ENCODE measurements at regions not wholly inside any gene's neighbourhood (a gene's known extent, or its start where the extent isn't known, plus 50 kb on each side); places are given as distances from the start of the nearest gene placed in this dataset.

DNA sequence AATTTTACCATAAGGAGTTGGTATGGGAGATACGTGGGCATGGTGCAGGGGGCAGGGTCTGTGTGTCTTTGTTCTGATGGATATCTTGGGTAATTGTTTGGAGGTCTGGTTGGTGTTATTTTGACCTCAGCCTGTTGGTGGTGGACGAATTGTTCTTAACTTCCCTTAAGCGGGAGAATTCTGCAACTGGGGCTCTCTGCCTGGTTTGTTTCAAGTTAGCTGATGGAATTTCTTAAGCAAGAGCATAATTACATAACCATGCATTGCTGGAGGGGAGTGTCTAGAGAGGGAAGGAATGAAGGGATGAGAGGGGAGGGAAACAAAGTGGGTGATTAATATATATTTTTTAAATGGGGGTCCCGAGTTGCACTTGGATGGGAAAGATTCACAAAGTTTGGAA, 908.5 kb upstream of the RAG2 start:
- ATAC-seq, result no peak
- in situ Hi-C loops (cut with HindIII; ENCODE audit: low pct_unique_long_range_greater_than_20kb, low sequenced_read_pairs), result no loop called here
- intact Hi-C loops (cut with micrococcal nuclease; ENCODE audit: unreplicated experiment), result no loop called here
- DNase-seq (ENCODE audit: low read depth, low spot score), result no peak
- Histone ChIP-seq H3K27ac (ENCODE audit: low read length) (no peak overlapping the region), H3K9me3 (ENCODE audit: control insufficient read depth, insufficient read depth, low read depth, low read length) (no peaks in the 10 kb centered on the region), H3K27me3 (ENCODE audit: control insufficient read depth, insufficient read depth, low read length) (no peaks in the 10 kb centered on the region), H3K4me3 (ENCODE audit: low read depth in 2 of 2, low read length in 2 of 2) (no peak overlapping the region), H3K36me3 (ENCODE audit: control insufficient read depth, insufficient read depth, low read length) (no peaks in the 10 kb centered on the region), H3K4me1 (ENCODE audit: control insufficient read depth, insufficient read depth, low read length) (no peaks in the 10 kb centered on the region)
- TF ChIP-seq TCF7L2 (IDR thresholded peaks at IDR 0.05; ENCODE audit: low read depth, low read length) (no peak), POLR2AphosphoS5 (IDR thresholded peaks at IDR 0.05; ENCODE audit: low read depth, low read length) (no peak), SIN3A (IDR thresholded peaks at IDR 0.05; ENCODE audit: borderline replicate concordance, insufficient read depth, low read depth, low read length) (no peak)
- TF ChIP-seq, protein P1, sequence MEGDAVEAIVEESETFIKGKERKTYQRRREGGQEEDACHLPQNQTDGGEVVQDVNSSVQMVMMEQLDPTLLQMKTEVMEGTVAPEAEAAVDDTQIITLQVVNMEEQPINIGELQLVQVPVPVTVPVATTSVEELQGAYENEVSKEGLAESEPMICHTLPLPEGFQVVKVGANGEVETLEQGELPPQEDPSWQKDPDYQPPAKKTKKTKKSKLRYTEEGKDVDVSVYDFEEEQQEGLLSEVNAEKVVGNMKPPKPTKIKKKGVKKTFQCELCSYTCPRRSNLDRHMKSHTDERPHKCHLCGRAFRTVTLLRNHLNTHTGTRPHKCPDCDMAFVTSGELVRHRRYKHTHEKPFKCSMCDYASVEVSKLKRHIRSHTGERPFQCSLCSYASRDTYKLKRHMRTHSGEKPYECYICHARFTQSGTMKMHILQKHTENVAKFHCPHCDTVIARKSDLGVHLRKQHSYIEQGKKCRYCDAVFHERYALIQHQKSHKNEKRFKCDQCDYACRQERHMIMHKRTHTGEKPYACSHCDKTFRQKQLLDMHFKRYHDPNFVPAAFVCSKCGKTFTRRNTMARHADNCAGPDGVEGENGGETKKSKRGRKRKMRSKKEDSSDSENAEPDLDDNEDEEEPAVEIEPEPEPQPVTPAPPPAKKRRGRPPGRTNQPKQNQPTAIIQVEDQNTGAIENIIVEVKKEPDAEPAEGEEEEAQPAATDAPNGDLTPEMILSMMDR (IDR thresholded peaks at IDR 0.05), result no peak
- TF ChIP-seq, protein P2, sequence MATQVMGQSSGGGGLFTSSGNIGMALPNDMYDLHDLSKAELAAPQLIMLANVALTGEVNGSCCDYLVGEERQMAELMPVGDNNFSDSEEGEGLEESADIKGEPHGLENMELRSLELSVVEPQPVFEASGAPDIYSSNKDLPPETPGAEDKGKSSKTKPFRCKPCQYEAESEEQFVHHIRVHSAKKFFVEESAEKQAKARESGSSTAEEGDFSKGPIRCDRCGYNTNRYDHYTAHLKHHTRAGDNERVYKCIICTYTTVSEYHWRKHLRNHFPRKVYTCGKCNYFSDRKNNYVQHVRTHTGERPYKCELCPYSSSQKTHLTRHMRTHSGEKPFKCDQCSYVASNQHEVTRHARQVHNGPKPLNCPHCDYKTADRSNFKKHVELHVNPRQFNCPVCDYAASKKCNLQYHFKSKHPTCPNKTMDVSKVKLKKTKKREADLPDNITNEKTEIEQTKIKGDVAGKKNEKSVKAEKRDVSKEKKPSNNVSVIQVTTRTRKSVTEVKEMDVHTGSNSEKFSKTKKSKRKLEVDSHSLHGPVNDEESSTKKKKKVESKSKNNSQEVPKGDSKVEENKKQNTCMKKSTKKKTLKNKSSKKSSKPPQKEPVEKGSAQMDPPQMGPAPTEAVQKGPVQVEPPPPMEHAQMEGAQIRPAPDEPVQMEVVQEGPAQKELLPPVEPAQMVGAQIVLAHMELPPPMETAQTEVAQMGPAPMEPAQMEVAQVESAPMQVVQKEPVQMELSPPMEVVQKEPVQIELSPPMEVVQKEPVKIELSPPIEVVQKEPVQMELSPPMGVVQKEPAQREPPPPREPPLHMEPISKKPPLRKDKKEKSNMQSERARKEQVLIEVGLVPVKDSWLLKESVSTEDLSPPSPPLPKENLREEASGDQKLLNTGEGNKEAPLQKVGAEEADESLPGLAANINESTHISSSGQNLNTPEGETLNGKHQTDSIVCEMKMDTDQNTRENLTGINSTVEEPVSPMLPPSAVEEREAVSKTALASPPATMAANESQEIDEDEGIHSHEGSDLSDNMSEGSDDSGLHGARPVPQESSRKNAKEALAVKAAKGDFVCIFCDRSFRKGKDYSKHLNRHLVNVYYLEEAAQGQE (IDR thresholded peaks at IDR 0.05; ENCODE audit: insufficient read depth in 1 of 2, low read depth in 2 of 2, low read length in 1 of 2), result no peak
- ChIA-PET POLR2A (no interaction called here), CTCF (no interaction called here)
- no TSS peak for BruUV-seq (replicated peaks)

DNA sequence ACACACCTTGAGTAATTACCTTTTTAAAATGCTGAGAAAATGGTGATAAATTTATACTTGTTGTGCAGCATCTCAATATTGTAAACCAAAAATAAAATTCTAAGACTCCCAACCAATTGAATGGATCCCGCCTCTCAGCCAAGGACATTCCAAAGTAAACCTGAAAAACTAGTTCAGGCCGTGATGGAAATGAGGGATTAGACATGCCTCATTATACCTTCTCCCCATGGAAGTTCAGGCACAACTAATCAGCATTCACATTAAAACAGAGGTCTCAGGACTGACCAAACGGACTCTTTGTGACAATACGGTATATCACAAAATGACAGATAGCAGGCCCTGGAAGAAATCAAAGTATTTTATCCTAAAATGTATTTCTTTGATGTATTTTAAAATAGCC, 907.4 kb upstream of the RAG2 start:
- Histone ChIP-seq H3K4me1 (ENCODE audit: control insufficient read depth, insufficient read depth, low read length) (no peaks in the 10 kb centered on the region), H3K27me3 (ENCODE audit: control insufficient read depth, insufficient read depth, low read length) (no peaks in the 10 kb centered on the region), H3K4me3 (ENCODE audit: low read depth in 2 of 2, low read length in 2 of 2) (no peak overlapping the region), H3K36me3 (ENCODE audit: control insufficient read depth, insufficient read depth, low read length) (no peaks in the 10 kb centered on the region), H3K27ac (ENCODE audit: low read length) (no peak overlapping the region), H3K9me3 (ENCODE audit: control insufficient read depth, insufficient read depth, low read depth, low read length) (no peaks in the 10 kb centered on the region)
- no peak for TF ChIP-seq TCF7L2 (IDR thresholded peaks at IDR 0.05; ENCODE audit: low read depth, low read length)
- no peak for TF ChIP-seq POLR2AphosphoS5 (IDR thresholded peaks at IDR 0.05; ENCODE audit: low read depth, low read length)
- TF ChIP-seq, protein P2 (IDR thresholded peaks at IDR 0.05; ENCODE audit: insufficient read depth in 1 of 2, low read depth in 2 of 2, low read length in 1 of 2), result no peak
- TF ChIP-seq, protein P1 (IDR thresholded peaks at IDR 0.05), result no peak
- TF ChIP-seq SIN3A (IDR thresholded peaks at IDR 0.05; ENCODE audit: borderline replicate concordance, insufficient read depth, low read depth, low read length), result no peak
- ChIA-PET CTCF (no interaction called here), POLR2A (no interaction called here)
- no TSS peak for BruUV-seq (replicated peaks)
- intact Hi-C loops (cut with micrococcal nuclease; ENCODE audit: unreplicated experiment), result no loop called here
- no peak for ATAC-seq
- DNase-seq (ENCODE audit: low read depth, low spot score), result no peak
- in situ Hi-C loops (cut with HindIII; ENCODE audit: low pct_unique_long_range_greater_than_20kb, low sequenced_read_pairs), result no loop called here

All from Panc1 (cell line).